OCI-LY3 (cell line): ENCODE measurements at regions not wholly inside any gene's neighbourhood (a gene's known extent, or its start where the extent isn't known, plus 50 kb on each side); places are given as distances from the start of the nearest gene placed in this dataset.

Experiments used
- CTCF ChIP-seq: fragments of 200-600, 300-600 bp; sonication (generic); IDR thresholded peaks from 2 replicates; pipeline ENCODE4 v1.5.1; 2014; ENCODE audit warnings: antibody characterized with exemption, low read length, low read depth
- EZH2phosphoT487 ChIP-seq: fragments of 200-600 bp; shearing (Covaris generic); IDR thresholded peaks from 2 replicates; pipeline ENCODE4 v1.6.1; 2018; ENCODE audit warnings: antibody characterized with exemption, mixed run types, low read depth

- no peak for TF ChIP-seq CTCF
- no peak for TF ChIP-seq EZH2phosphoT487
Measured at GRCh38 chr3:187920030-187920429, 174.8 kb upstream of the BCL6 start.
